SHP77 (cell line): ENCODE measurements at regions not wholly inside any gene's neighbourhood (a gene's known extent, or its start where the extent isn't known, plus 50 kb on each side); places are given as distances from the start of the nearest gene placed in this dataset.

Experiments used
- DNase-seq, 2 experiments: peaks; one replicate each; lab custom pipeline; 2025; lab: John Stamatoyannopoulos, UW

- no peak for DNase-seq
Observed at GRCh38 chr6:169165561-169166300, 87.9 kb downstream of the THBS2 start.

DNA sequence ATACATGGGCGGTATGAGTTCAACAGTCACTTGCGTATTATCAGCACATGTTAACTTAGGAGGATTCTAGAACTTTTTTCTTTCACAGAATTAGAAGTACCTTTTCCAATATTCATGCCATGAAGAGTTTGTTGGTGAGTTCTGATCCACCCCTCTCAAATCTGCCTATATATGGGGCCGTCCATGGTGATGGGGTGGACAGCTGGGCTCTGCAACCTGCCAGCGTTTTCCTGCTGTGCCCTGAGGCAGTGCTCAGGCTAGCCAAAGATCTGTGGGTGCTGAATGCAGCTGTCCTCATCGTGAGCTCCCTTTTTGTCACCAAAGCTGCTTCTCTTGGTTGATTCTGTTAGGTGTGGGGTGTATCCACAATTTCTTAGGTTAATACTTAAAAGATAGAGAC lies 88.7 kb downstream of the THBS2 start:
- no peak for DNase-seq

DNA sequence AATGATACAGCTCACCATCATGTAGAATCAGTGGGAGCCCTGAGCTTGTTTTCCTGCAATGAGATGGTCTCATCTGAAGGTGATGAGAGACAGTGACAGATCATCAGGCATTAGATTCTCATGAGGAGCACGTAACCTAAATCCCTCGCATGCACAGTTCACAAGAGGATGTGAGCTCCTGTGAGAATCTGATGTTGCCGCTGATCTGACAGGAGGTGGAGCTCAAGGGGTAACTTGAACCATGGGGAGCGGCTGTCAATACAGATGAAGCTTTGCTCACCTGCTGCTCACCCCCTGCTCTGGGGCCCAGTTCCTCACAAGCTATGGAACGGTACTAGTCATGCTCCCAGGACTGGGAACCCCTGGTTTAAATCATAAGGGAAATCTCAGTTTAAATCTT lies 89.2 kb downstream of the THBS2 start:
- DNase-seq, result no peak

- no peak for DNase-seq
Observed at GRCh38 chr6:169163411-169163901, 90.2 kb downstream of the THBS2 start.

- no peak for DNase-seq
Observed at GRCh38 chr6:169162752-169163407, 90.8 kb downstream of the THBS2 start.

- no peak for DNase-seq
Observed at GRCh38 chr6:169162249-169162648, 91.4 kb downstream of the THBS2 start.

GRCh38 chr6:169161572-169162167 lies 92.0 kb downstream of the THBS2 start:
- no peak for DNase-seq

- DNase-seq, result no peak
Observed at GRCh38 chr6:169160855-169161560, 92.6 kb downstream of the THBS2 start.

- DNase-seq, result no peak
Observed at GRCh38 chr6:169160091-169160854, 93.4 kb downstream of the THBS2 start.

DNA sequence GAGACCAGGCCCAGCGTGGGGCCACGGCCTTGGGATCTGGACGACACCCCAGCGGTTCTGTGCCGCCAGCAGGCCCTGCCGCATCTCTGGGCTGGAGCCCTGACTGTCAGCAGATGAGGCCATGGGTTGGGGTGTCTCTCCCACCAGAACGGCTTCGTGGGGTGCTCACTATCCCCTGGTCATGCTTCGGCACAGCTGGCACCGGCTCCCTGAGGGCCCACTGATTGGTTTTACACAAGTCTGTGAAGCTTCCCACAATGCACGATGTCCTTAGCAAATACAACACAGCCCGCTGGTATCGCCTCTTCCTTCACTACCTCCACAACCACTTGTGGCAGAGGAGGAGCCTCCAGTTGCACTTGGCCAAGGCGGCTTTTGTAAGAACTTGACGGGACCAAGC lies 94.3 kb downstream of the THBS2 start:
- no peak for DNase-seq

- no peak for DNase-seq
Observed at GRCh38 chr6:169158691-169159090, 95.0 kb downstream of the THBS2 start.

DNA sequence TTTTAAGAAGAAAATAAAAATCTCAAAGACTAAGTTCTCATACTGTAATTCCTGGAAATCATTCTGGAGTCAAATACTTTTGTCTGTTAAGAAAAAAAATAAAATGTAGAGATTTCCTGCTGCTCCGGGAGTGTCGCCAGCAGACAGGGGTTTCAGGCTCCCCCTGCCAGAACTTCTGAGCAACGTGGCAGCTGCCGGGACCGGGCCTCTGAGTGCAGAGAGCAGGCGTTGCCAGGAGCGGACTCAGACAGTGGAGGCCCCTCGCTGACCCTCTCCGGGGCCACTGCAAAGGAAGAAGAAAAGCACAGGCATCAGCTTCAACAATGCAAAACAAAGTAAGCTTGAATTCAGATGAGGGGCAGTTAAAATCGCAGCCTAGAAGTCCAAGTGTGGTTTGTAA lies 95.5 kb downstream of the THBS2 start:
- no peak for DNase-seq

- DNase-seq, result no peak
Observed at GRCh38 chr6:169157197-169158148, 96.2 kb downstream of the THBS2 start.

GRCh38 chr6:169156793-169157147 lies 96.9 kb downstream of the THBS2 start:
- no peak for DNase-seq

DNA sequence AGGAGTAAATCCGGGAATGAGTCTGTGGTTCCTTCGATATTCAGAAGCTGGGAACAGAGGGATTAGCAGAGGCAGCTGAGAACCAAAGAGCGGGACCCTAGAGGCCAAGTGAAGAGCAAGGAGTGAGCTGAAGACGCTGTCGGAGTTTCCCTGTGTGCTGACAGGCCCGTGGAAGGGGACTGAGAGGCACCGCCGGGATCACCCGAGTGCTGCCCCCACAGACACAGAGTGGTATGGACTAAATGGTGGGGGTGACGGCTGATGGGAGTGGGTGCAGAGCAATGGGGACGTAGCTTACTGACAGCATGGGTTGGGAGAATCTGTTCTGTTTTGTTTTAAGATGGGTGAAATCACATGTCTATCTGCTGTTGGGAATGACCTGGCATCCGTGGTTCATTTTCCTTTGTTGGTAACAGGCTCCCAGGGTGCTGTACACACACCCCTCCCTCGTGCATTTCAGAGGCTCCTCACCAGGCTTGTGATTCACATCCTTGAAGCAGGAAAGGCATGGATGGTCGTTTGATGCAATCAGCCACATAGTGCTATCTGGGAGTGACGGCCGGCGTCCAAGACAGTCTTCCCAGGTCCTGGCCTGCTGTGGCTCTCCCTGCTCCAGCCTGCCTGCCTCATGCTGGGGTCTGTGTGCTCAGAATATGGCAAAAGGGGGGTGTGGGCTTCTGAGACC lies 97.4 kb downstream of the THBS2 start:
- no peak for DNase-seq

GRCh38 chr6:169155481-169155880 lies 98.2 kb downstream of the THBS2 start:
- no peak for DNase-seq

DNA sequence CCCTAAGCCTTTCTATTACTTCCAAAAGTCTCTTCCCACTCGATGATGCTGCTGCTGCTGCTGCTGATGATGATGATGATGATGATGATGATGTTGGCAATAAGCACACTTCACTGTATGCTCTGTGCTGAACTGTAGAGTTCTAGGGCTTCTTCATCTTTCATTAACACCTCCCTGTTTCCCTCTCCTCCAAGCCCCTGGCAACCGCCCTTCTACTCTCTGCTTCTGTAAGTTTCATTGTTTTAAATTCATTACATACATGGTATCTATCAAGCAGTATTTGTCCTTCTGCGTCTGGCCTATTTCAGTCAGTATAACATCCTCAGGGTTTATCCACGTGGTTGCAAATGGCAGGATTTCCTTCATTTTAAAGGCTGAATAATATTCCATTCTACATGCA lies 100.2 kb downstream of the THBS2 start:
- no peak for DNase-seq

DNA sequence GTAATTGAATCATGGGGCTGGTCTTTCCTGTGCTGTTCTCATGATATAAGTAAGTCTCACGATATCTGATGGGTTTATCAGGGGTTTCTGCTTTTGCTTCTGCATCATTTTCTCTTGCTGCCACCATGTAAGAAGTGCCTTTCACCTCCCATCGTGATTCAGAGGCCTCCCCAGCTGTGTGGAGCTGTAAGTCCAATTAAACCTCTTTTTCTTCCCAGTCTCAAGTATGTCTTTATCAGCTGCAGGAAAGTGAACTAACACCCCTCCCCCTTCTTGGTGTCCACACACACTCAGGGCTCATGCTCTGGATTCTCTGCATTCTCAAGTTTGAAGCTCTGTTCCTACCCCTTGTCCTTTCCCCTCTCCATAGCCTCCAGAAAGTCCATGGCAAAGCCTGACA lies 107.1 kb downstream of the THBS2 start:
- DNase-seq, result no peak

- no peak for DNase-seq
Observed at GRCh38 chr6:169145991-169146501, 107.6 kb downstream of the THBS2 start.

- DNase-seq, result no peak
Observed at GRCh38 chr6:169145496-169145895, 108.2 kb downstream of the THBS2 start.
